ENCODE measurements at regions not wholly inside any gene's neighbourhood (a gene's known extent, or its start where the extent isn't known, plus 50 kb on each side); places are given as distances from the start of the nearest gene placed in this dataset.

DNA sequence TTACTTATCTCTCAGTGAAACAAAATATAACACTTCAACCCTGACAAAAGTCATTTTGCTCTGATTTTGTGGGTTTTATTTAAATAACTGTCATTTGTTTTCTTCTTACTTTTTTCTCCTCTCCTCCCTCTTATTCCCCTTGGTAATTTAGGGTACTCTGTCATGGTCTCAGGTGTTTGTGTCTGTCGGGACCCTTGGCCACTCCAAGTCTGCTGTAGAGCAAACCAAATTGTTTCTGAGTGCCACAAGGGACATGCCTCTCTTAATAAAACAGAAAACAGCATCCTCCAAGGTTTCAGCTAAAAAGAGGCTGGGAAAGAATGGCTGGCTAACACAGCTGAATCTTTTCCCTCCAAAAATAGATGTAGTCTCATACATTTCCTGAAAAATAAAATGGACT lies 573.1 kb upstream of the KLF12 start:
- peaks cover 1% of the 10 kb centered on the region for H3K36me3 Mint-ChIP-seq
- Histone ChIP-seq H3K79me2 (ENCODE audit: low read depth) (no peaks in the 10 kb centered on the region), H3K4me1 (no peaks in the 10 kb centered on the region), H3K27ac (no peak overlapping the region), H3K27me3 (no peaks in the 10 kb centered on the region), H3K4me2 (no peak overlapping the region), H3K36me3 (no peaks in the 10 kb centered on the region), H3F3A (ENCODE audit: low read depth) (no peaks in the 10 kb centered on the region), H3K9ac (no peak overlapping the region), H4K20me1 (ENCODE audit: low read depth) (no peaks in the 10 kb centered on the region), H2AFZ (replicated peaks) (no peak overlapping the region), H3K9me3 (ENCODE audit: low read depth) (no peaks in the 10 kb centered on the region), H3K4me3 (no peak overlapping the region)
- H3K9me3 Mint-ChIP-seq, result peaks cover 6% of the 10 kb centered on the region
- DNase-seq (ENCODE audit: low spot score), result no peak
- no peak for TF ChIP-seq EZH2phosphoT487 (IDR thresholded peaks at IDR 0.05)
- TF ChIP-seq, protein P1, sequence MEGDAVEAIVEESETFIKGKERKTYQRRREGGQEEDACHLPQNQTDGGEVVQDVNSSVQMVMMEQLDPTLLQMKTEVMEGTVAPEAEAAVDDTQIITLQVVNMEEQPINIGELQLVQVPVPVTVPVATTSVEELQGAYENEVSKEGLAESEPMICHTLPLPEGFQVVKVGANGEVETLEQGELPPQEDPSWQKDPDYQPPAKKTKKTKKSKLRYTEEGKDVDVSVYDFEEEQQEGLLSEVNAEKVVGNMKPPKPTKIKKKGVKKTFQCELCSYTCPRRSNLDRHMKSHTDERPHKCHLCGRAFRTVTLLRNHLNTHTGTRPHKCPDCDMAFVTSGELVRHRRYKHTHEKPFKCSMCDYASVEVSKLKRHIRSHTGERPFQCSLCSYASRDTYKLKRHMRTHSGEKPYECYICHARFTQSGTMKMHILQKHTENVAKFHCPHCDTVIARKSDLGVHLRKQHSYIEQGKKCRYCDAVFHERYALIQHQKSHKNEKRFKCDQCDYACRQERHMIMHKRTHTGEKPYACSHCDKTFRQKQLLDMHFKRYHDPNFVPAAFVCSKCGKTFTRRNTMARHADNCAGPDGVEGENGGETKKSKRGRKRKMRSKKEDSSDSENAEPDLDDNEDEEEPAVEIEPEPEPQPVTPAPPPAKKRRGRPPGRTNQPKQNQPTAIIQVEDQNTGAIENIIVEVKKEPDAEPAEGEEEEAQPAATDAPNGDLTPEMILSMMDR (IDR thresholded peaks at IDR 0.05), result no peak
- no peaks in the 10 kb centered on the region for H3K27me3 Mint-ChIP-seq (ENCODE audit: insufficient read depth, low read depth)
- H3K27ac Mint-ChIP-seq, result no peak overlapping the region
- H3K4me1 Mint-ChIP-seq, result no peaks in the 10 kb centered on the region
- H3K4me3 Mint-ChIP-seq, result no peak overlapping the region

DNA sequence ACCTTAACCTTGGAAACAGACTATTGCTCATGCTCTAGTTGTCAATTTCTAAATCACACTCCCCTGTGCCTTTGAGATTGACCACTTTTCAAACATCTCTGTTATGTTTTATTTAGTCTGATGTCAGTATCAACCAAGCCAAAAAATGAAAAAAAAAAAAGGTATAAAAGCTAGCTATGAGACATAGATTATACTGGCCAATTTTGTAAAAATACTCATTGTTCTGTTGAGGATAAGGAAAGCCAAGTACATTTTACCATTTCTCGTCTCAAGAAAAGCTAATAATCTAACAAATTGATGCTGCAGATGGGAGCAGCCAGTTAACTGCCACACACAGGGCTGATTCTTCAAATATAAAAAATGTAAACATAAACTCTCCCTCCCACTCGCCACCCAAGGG lies 572.6 kb upstream of the KLF12 start:
- no peak overlapping the region for H3K4me3 ChIP-seq
- no peaks in the 10 kb centered on the region for H3K27me3 ChIP-seq
- no peaks in the 10 kb centered on the region for H3K9me3 ChIP-seq (ENCODE audit: low read depth)
- no peaks in the 10 kb centered on the region for H3F3A ChIP-seq (ENCODE audit: low read depth)
- H3K4me2 ChIP-seq, result no peak overlapping the region
- H3K36me3 ChIP-seq, result no peaks in the 10 kb centered on the region
- H2AFZ ChIP-seq (replicated peaks), result no peak overlapping the region
- DNase-seq (ENCODE audit: low spot score), result no peak
- no peaks in the 10 kb centered on the region for H4K20me1 ChIP-seq (ENCODE audit: low read depth)
- Mint-ChIP-seq H3K4me3 (no peak overlapping the region), H3K9me3 (peaks cover 6% of the 10 kb centered on the region), H3K27me3 (ENCODE audit: insufficient read depth, low read depth) (no peaks in the 10 kb centered on the region), H3K4me1 (no peaks in the 10 kb centered on the region), H3K27ac (no peak overlapping the region), H3K36me3 (peaks cover 1% of the 10 kb centered on the region)
- H3K79me2 ChIP-seq (ENCODE audit: low read depth), result no peaks in the 10 kb centered on the region
- no peak overlapping the region for H3K9ac ChIP-seq
- H3K4me1 ChIP-seq, result no peaks in the 10 kb centered on the region
- H3K27ac ChIP-seq, result no peak overlapping the region
- TF ChIP-seq EZH2 (IDR thresholded peaks at IDR 0.05) (no peak), EZH2phosphoT487 (IDR thresholded peaks at IDR 0.05) (no peak)
- TF ChIP-seq, protein P1 (IDR thresholded peaks at IDR 0.05), result no peak

DNA sequence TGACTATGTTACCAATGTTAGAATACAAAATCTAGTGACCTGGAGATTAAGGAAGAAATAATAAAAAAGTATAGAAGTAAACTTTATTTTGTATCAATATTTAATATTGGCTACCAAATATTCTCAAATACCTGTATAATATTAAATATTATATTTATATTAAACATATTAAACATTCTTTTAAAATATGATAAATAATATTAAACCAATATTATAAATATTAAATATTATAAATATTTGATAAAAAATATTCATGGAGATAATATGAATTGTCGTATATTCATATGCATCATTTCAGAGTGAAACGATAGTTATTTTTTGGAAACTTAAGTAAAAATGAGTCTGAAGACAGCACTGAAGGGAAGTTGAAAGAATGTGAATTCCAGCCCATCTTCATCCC lies 571.2 kb upstream of the KLF12 start:
- H3K9ac ChIP-seq, result no peak overlapping the region
- no peaks in the 10 kb centered on the region for H3K36me3 ChIP-seq
- Mint-ChIP-seq H3K9me3 (peaks cover 4% of the 10 kb centered on the region), H3K36me3 (peaks cover 1% of the 10 kb centered on the region), H3K27me3 (ENCODE audit: insufficient read depth, low read depth) (no peaks in the 10 kb centered on the region), H3K4me3 (no peak overlapping the region), H3K27ac (no peak overlapping the region), H3K4me1 (no peaks in the 10 kb centered on the region)
- H3K27me3 ChIP-seq, result no peaks in the 10 kb centered on the region
- H3K4me3 ChIP-seq, result no peak overlapping the region
- H3K4me2 ChIP-seq, result no peak overlapping the region
- H2AFZ ChIP-seq (replicated peaks), result no peak overlapping the region
- no peak for DNase-seq (ENCODE audit: low spot score)
- no peak for TF ChIP-seq EZH2phosphoT487 (IDR thresholded peaks at IDR 0.05)
- TF ChIP-seq, protein P1 (IDR thresholded peaks at IDR 0.05), result no peak
- TF ChIP-seq EZH2 (IDR thresholded peaks at IDR 0.05), result no peak
- no peaks in the 10 kb centered on the region for H4K20me1 ChIP-seq (ENCODE audit: low read depth)
- no peaks in the 10 kb centered on the region for H3K4me1 ChIP-seq
- H3K27ac ChIP-seq, result no peak overlapping the region
- H3K79me2 ChIP-seq (ENCODE audit: low read depth), result no peaks in the 10 kb centered on the region
- no peaks in the 10 kb centered on the region for H3K9me3 ChIP-seq (ENCODE audit: low read depth)
- no peaks in the 10 kb centered on the region for H3F3A ChIP-seq (ENCODE audit: low read depth)

Data from neural progenitor cell (in vitro differentiated cells).